ENCODE measurements at regions not wholly inside any gene's neighbourhood (a gene's known extent, or its start where the extent isn't known, plus 50 kb on each side); places are given as distances from the start of the nearest gene placed in this dataset.

DNA sequence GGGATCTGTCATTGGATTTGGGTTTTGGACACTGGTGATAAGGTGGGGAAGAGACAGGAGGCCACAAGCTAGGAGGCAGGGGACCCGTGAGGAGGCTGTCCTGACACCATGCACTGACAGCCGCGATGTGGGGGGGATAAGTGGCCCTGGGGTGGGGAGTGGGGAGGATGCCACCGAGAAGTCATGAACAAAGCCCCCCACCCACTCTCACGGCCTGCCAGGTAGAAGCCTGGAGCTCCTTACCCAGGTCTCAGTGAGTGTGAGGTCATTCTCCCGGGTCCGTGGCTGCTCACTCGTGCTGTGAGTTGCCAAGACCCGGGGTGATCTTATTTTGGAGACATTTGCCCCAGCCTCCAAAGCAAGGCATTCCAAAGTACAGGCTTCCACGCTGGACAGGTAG is 165.9 kb upstream of the TNRC6C start:
- H3K4me1 Mint-ChIP-seq (ENCODE audit: low read depth): no peaks in the 10 kb centered on the region
- no peak overlapping the region for H3K4me3 Mint-ChIP-seq
- H3K9me3 ChIP-seq (ENCODE audit: control insufficient read depth in 1 of 2, insufficient read depth in 1 of 2, low read length in 2 of 2): no peaks in the 10 kb centered on the region
- H3K4me3 ChIP-seq (ENCODE audit: low read length): no peak overlapping the region
- ChIA-PET CTCF (no interaction called here), POLR2A (interaction anchor here (1.0 kb wide), 1 partner anchor 166 kb away, joined by 3 read pairs; the partner anchor contains the start of gene TNRC6C)
- no peak overlapping the region for H3K27ac Mint-ChIP-seq
- no peaks in the 10 kb centered on the region for H3K27me3 Mint-ChIP-seq
- peaks cover 6% of the 10 kb centered on the region for H3K4me1 ChIP-seq (ENCODE audit: insufficient read depth, low read length)
- no peaks in the 10 kb centered on the region for H3K9me3 Mint-ChIP-seq
- intact Hi-C loops (cut with DNase I, micrococcal nuclease): no loop called here
- DNase-seq: no peak
- no peaks in the 10 kb centered on the region for H3K36me3 Mint-ChIP-seq (ENCODE audit: low read depth)
- TF ChIP-seq CTCF (IDR thresholded peaks at IDR 0.05): no peak
- H3K27ac ChIP-seq (ENCODE audit: low read depth in 1 of 2, low read length in 2 of 2): no peak overlapping the region
- ATAC-seq (ENCODE audit: poor library complexity): no peak
- no peaks in the 10 kb centered on the region for H3K36me3 ChIP-seq (ENCODE audit: insufficient read depth, low read length)
- H3K27me3 ChIP-seq (ENCODE audit: control insufficient read depth in 1 of 2, insufficient read depth in 2 of 2, low read length in 2 of 2): no peaks in the 10 kb centered on the region

- ChIA-PET POLR2A (interaction anchor here (1.0 kb wide), 1 partner anchor 165 kb away, joined by 3 read pairs; the partner anchor contains the start of gene TNRC6C), CTCF (interaction anchor here (1.1 kb wide), 1 partner anchor 457 kb away, joined by 3 read pairs; no protein-coding TSS in a partner anchor)
- Mint-ChIP-seq H3K4me3 (no peak overlapping the region), H3K27me3 (no peaks in the 10 kb centered on the region), H3K36me3 (ENCODE audit: low read depth) (no peaks in the 10 kb centered on the region), H3K4me1 (ENCODE audit: low read depth) (no peaks in the 10 kb centered on the region), H3K27ac (no peak overlapping the region), H3K9me3 (no peaks in the 10 kb centered on the region)
- H3K36me3 ChIP-seq (ENCODE audit: insufficient read depth, low read length): no peaks in the 10 kb centered on the region
- H3K4me3 ChIP-seq (ENCODE audit: low read length): no peak overlapping the region
- no peaks in the 10 kb centered on the region for H3K9me3 ChIP-seq (ENCODE audit: control insufficient read depth in 1 of 2, insufficient read depth in 1 of 2, low read length in 2 of 2)
- no peak overlapping the region for H3K27ac ChIP-seq (ENCODE audit: low read depth in 1 of 2, low read length in 2 of 2)
- ATAC-seq (ENCODE audit: poor library complexity): no peak
- intact Hi-C loops (cut with DNase I, micrococcal nuclease): no loop called here
- no peak for TF ChIP-seq CTCF (IDR thresholded peaks at IDR 0.05)
- DNase-seq: no peak
- peaks cover 6% of the 10 kb centered on the region for H3K4me1 ChIP-seq (ENCODE audit: insufficient read depth, low read length)
- H3K27me3 ChIP-seq (ENCODE audit: control insufficient read depth in 1 of 2, insufficient read depth in 2 of 2, low read length in 2 of 2): no peaks in the 10 kb centered on the region
These were observed 165.1 kb upstream of the TNRC6C start for GRCh38 chr17:77793146-77793970.

DNA sequence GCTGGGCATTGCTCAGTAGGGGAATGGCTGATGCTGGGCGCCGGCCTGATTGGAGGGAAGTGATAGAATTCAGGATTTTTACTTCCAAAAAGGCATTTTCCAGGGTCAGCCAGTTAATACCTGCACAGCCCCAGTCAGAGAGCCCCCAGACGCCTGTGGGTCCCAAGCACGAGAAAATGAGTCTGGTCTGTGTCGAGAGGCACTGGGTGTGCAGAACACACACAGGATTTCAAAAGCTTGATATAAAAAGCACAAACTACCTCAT is 164.6 kb upstream of the TNRC6C start:
- ChIA-PET CTCF (interaction anchor here (1.1 kb wide), 1 partner anchor 456 kb away, joined by 3 read pairs; no protein-coding TSS in a partner anchor), POLR2A (no interaction called here)
- no peak overlapping the region for H3K27ac ChIP-seq (ENCODE audit: low read depth in 1 of 2, low read length in 2 of 2)
- no peaks in the 10 kb centered on the region for H3K27me3 ChIP-seq (ENCODE audit: control insufficient read depth in 1 of 2, insufficient read depth in 2 of 2, low read length in 2 of 2)
- Mint-ChIP-seq H3K36me3 (ENCODE audit: low read depth) (no peaks in the 10 kb centered on the region), H3K27ac (no peak overlapping the region), H3K4me3 (no peak overlapping the region), H3K27me3 (no peaks in the 10 kb centered on the region), H3K4me1 (ENCODE audit: low read depth) (no peaks in the 10 kb centered on the region), H3K9me3 (no peaks in the 10 kb centered on the region)
- TF ChIP-seq CTCF (IDR thresholded peaks at IDR 0.05): no peak
- H3K4me1 ChIP-seq (ENCODE audit: insufficient read depth, low read length): peaks cover 6% of the 10 kb centered on the region
- no peaks in the 10 kb centered on the region for H3K9me3 ChIP-seq (ENCODE audit: control insufficient read depth in 1 of 2, insufficient read depth in 1 of 2, low read length in 2 of 2)
- ATAC-seq (ENCODE audit: poor library complexity): no peak
- no peak for DNase-seq
- intact Hi-C loops (cut with DNase I, micrococcal nuclease): no loop called here
- H3K36me3 ChIP-seq (ENCODE audit: insufficient read depth, low read length): no peaks in the 10 kb centered on the region
- H3K4me3 ChIP-seq (ENCODE audit: low read length): no peak overlapping the region
